HCT116 (cell line): ENCODE measurements at regions not wholly inside any gene's neighbourhood (a gene's known extent, or its start where the extent isn't known, plus 50 kb on each side); places are given as distances from the start of the nearest gene placed in this dataset.

Experiments
- ATAC-seq: fragments of 200-7000 bp; cut with Tn5 transposase; 2 replicates; pipeline ENCODE4 v1.9.1; 2020; ENCODE audit warnings: mild to moderate bottlenecking, moderate library complexity
- BruUV-seq: library from RNA; stranded (reverse); fragments of 400-500 nt; replicated peaks from 2 replicates; lab custom pipeline; 2021; lab: Mats Ljungman, UMichigan
- CTCF ChIA-PET: fragments of 300-600 bp; sonication (Branson Sonifier 250); formaldehyde crosslinking; loops from one replicate; lab custom pipeline; 2021; ENCODE audit warnings: antibody characterized with exemption; lab: Charles Lee
- POLR2A ChIA-PET: fragments of 300-600, 350-600 bp; sonication (Branson Sonifier 250); formaldehyde crosslinking; loops from one replicate; lab custom pipeline; 2021; ENCODE audit warnings: antibody characterized with exemption; lab: Charles Lee
- RAD21 ChIA-PET, 2 experiments: fragments of 300-600 bp; sonication (Branson Sonifier 250); formaldehyde crosslinking; loops; one replicate each; lab custom pipeline; 2023; ENCODE audit warnings: low total read pairs in 2 of 2; ENCODE audit not compliant: uncharacterized antibody in 2 of 2, unreplicated experiment in 2 of 2, low non-redundant PET in 1 of 2; lab: Charles Lee
- DNase-seq: peaks from one replicate; pipeline ENCODE4 v3.0.0-alpha.2; 2010; ENCODE audit warnings: low read depth, low spot score
- H2AFZ ChIP-seq: fragments of 200-600 bp; shearing (Covaris generic), sonication (generic); 2 replicates; pipeline ENCODE4 v1.6.1; 2017; ENCODE audit warnings: low read depth, mixed run types, mixed read lengths, antibody characterized with exemption, low read length; ENCODE audit not compliant: poor library complexity, severe bottlenecking
- H3K27ac ChIP-seq: 2 replicates; pipeline ENCODE4 v1.5.1; 2012; ENCODE audit warnings: low read depth, low read length
- H3K27me3 ChIP-seq: fragments of 200-600 bp; sonication (generic); 2 replicates; pipeline ENCODE4 v1.6.1; 2016; ENCODE audit warnings: mixed run types, low read length, mixed read lengths; ENCODE audit not compliant: insufficient read depth
- H3K36me3 ChIP-seq, 2 experiments: fragments of 200-500 bp in 1 of 2; fragments of 200-600 bp in 1 of 2; sonication (Bioruptor generic) in 1 of 2; sonication (generic) in 1 of 2; 2 replicates each; pipeline versions ENCODE4 v1.5.1 to v1.6.1; 2014 to 2016; ENCODE audit warnings: low read length in 2 of 2, inconsistent platforms in 1 of 2, mixed read lengths in 1 of 2, mixed run types in 1 of 2; ENCODE audit not compliant: insufficient read depth in 2 of 2, control insufficient read depth in 1 of 2
- H3K4me1 ChIP-seq, 2 experiments: fragments of 200-600 bp in 1 of 2; sonication (generic) in 1 of 2; 2 replicates each; pipeline versions ENCODE4 v1.5.1 to v1.6.1; 2012 to 2017; ENCODE audit warnings: low read length in 2 of 2, inconsistent platforms in 1 of 2, mild to moderate bottlenecking in 1 of 2, mixed read lengths in 1 of 2, mixed run types in 1 of 2, moderate library complexity in 1 of 2; ENCODE audit not compliant: insufficient read depth in 2 of 2, control insufficient read depth in 1 of 2
- H3K4me2 ChIP-seq: fragments of 200-600 bp; sonication (generic); 2 replicates; pipeline ENCODE4 v1.6.1; 2017; ENCODE audit warnings: mixed run types, low read length, mixed read lengths
- H3K4me3 ChIP-seq, 2 experiments: fragments of 200-600 bp in 1 of 2; sonication (generic) in 1 of 2; replicated peaks in 1 of 2; 2 replicates each; pipeline ENCODE4 v1.5.1; 2011 to 2016; ENCODE audit warnings: low read length in 2 of 2, control low read depth in 1 of 2, low read depth in 1 of 2, mild to moderate bottlenecking in 1 of 2, mixed read lengths in 1 of 2, mixed run types in 1 of 2
- H3K79me2 ChIP-seq: fragments of 200-600 bp; sonication (generic); 2 replicates; pipeline ENCODE4 v1.6.1; 2017; ENCODE audit warnings: mild to moderate bottlenecking, mixed run types, low read length, moderate library complexity, mixed read lengths; ENCODE audit not compliant: insufficient read depth
- H3K9ac ChIP-seq: fragments of 200-600 bp; sonication (generic); 2 replicates; pipeline ENCODE4 v1.6.1; 2016; ENCODE audit warnings: low read length, mixed read lengths
- H3K9me2 ChIP-seq: fragments of 200-600 bp; sonication (generic), shearing (Covaris generic); 2 replicates; pipeline ENCODE4 v1.6.1; 2017; ENCODE audit warnings: mixed run types, mild to moderate bottlenecking, moderate library complexity; ENCODE audit not compliant: insufficient read depth
- H3K9me3 ChIP-seq, 2 experiments: fragments of 200-500 bp in 1 of 2; fragments of 200-600 bp in 1 of 2; sonication (Bioruptor generic) in 1 of 2; sonication (generic) in 1 of 2; 2 replicates each; pipeline ENCODE4 v1.6.1; 2014 to 2017; ENCODE audit warnings: low read length in 2 of 2, mixed read lengths in 2 of 2, inconsistent platforms in 1 of 2, low read depth in 1 of 2, mild to moderate bottlenecking in 1 of 2, mixed run types in 1 of 2, moderate library complexity in 1 of 2; ENCODE audit not compliant: control insufficient read depth in 1 of 2, insufficient read depth in 1 of 2
- H4K20me1 ChIP-seq: fragments of 200-600 bp; sonication (generic), shearing (Covaris generic); 2 replicates; pipeline ENCODE4 v1.6.1; 2017; ENCODE audit warnings: mixed run types, mild to moderate bottlenecking, moderate library complexity; ENCODE audit not compliant: insufficient read depth
- CEBPB ChIP-seq: IDR thresholded peaks from 2 replicates; pipeline ENCODE4 v1.6.1; 2012; ENCODE audit warnings: low read depth
- EZH2phosphoT487 ChIP-seq: fragments of 200-600 bp; IDR thresholded peaks from 2 replicates; pipeline ENCODE4 v1.6.1; 2018; ENCODE audit warnings: antibody characterized with exemption, borderline replicate concordance
- POLR2AphosphoS5 ChIP-seq: IDR thresholded peaks from 2 replicates; pipeline ENCODE4 v1.6.1; 2011; ENCODE audit warnings: mild to moderate bottlenecking, low read depth, low read length, moderate library complexity
- REST ChIP-seq: IDR thresholded peaks from 2 replicates; pipeline ENCODE4 v1.6.1; 2012; ENCODE audit warnings: low read depth
- SIN3A ChIP-seq: IDR thresholded peaks from 2 replicates; pipeline ENCODE4 v1.6.1; 2012; ENCODE audit warnings: low read depth
- TCF7L2 ChIP-seq: IDR thresholded peaks from 2 replicates; pipeline ENCODE4 v1.7.0; 2011; ENCODE audit warnings: borderline replicate concordance, inconsistent platforms; ENCODE audit not compliant: insufficient read depth, insufficient read length; ENCODE audit errors: extremely low read depth
- ZBTB33 ChIP-seq: IDR thresholded peaks from 2 replicates; pipeline ENCODE4 v1.6.1; 2011; ENCODE audit warnings: mild to moderate bottlenecking, low read length, moderate library complexity; ENCODE audit not compliant: insufficient replicate concordance; ENCODE audit errors: extremely low read depth
- ZNF274 ChIP-seq: fragments of 200-500 bp; sonication (Bioruptor generic); IDR thresholded peaks from 2 replicates; pipeline ENCODE4 v1.6.1; 2014; ENCODE audit warnings: mild to moderate bottlenecking, low read depth, low read length, inconsistent platforms
- intact Hi-C: fragments of 100-400 bp; cut with micrococcal nuclease; formaldehyde crosslinking; loops from 2 replicates; pipeline ENCODE4 v1.10.0; 2022

DNA sequence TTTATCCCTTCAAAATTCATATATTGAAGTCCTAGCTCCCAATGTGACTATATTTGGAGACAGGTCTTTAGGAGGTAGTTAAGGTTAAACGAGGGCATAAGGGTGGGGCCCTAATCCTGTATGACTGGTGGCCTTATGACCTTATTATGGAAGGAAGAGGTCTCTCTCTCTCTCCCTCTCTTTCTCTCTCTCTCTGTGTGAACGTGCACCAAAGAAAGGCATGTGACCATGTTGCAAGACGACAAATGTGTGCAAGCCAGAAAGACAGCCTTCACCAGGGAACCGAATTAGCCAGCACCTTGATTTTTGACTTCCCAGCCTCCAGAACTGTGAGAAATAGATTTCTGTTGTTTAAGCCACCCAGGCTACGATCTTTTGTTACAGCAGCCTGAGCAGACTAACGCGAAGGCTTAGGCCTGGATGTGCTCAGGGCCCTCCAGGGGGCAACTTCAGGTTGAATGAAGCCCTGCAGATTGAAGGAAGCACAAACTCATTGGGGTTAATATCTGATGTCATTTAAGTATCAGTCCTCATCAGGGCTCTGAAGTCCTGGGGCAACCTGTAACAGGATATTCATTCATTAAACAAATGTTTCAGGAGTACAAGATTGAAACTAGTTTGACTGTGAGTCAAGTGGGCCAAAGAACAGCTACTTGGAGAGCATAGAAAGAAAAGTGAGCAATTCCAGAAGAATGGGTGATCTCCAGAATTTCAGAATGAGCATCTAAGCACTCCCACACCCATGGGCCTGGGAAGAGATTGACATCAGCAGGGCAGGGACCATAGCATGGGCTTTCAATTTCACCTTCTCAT lies 157.4 kb upstream of the TNFAIP3 start:
- intact Hi-C loops = no loop called here
- TF ChIP-seq ZNF274 (no peak), SIN3A (no peak), REST (no peak), TCF7L2 (no peak), CEBPB (no peak), ZBTB33 (no peak), POLR2AphosphoS5 (no peak), EZH2phosphoT487 (no peak)
- Histone ChIP-seq H3K79me2 (no peaks in the 10 kb centered on the region), H3K4me3 (no peak overlapping the region), H3K9me3 (no peaks in the 10 kb centered on the region), H3K27me3 (no peaks in the 10 kb centered on the region), H3K36me3 (no peaks in the 10 kb centered on the region), H3K9ac (no peak overlapping the region), H3K4me1 (peaks cover 0 to 13% of the 10 kb centered on the region in 2 experiments; a peak in 2 of 4 replicates), H3K9me2 (no peaks in the 10 kb centered on the region), H2AFZ (no peak overlapping the region), H4K20me1 (no peaks in the 10 kb centered on the region), H3K4me2 (no peak overlapping the region), H3K27ac (no peak overlapping the region)
- no peak for ATAC-seq
- RAD21 ChIA-PET = no interaction called here
- POLR2A ChIA-PET = no interaction called here
- BruUV-seq = no TSS peak
- no peak for DNase-seq
- CTCF ChIA-PET = interaction anchor here (1.9 to 2.0 kb wide), 3 partner anchors 235 to 294 kb away, joined by 14 to 17 read pairs (median 16); no protein-coding TSS in a partner anchor
